K562 (cell line): ENCODE measurements at regions not wholly inside any gene's neighbourhood (a gene's known extent, or its start where the extent isn't known, plus 50 kb on each side); places are given as distances from the start of the nearest gene placed in this dataset.

Source experiments
- ERF ChIP-seq: fragments of 450-650 bp; formaldehyde crosslinking; IDR thresholded peaks from 2 replicates; pipeline ENCODE4 v1.4.0; 2020; ENCODE audit warnings: mild to moderate bottlenecking, mixed read lengths
- RFX5 ChIP-seq: IDR thresholded peaks from 2 replicates; pipeline ENCODE4 v1.6.1; 2011; ENCODE audit warnings: low read depth, mild to moderate bottlenecking, improper control_type of control experiment, low read length
- SMARCC2 ChIP-seq: fragments of 450-650 bp; IDR thresholded peaks from 2 replicates; pipeline ENCODE4 v1.6.1; 2017; ENCODE audit warnings: antibody characterized with exemption, moderate library complexity, mild to moderate bottlenecking, low read depth
- ZNF121 ChIP-seq: sonication (generic); formaldehyde crosslinking; conservative IDR thresholded peaks from 2 replicates; pipeline ENCODE4 v1.8.0; 2022; ENCODE audit warnings: missing genetic modification reagents
- TF ChIP-seq, protein P1 (sequence below): IDR thresholded peaks from 2 replicates; pipeline ENCODE4 v1.6.1; 2016; ENCODE audit warnings: missing genetic modification characterization, missing compliant biosample characterization

DNA sequence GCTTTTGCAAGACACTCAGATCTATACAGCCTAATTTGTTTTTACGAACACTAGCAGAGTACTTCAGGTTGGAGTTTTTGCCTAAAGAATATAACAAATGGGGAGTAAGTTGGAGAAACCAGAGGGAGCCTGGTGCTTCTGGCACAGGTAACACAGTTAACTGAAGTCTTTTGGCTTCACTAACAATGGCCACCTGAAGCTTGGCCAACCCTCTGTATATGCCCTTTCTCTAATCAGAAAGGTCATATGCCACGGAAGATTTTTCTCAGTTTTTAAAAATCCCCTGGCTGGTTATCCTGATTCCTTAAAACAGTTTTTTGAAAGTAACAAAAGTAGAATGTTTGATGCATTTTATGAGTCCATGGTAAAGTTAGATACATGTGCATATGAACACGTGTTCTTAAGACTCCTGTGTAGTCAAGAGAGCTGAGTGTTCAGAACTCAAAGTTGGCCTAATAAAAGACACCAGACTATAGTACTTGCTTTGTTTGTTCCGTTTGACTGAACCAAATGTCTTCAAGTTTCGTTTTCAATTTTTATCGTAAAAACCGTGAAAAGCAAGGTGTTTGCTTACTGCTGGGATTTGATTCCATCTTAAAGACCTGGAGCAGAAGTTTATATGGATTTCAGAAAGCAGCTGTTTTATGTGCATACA lies 137.5 kb downstream of the KCNRG start:
- TF ChIP-seq SMARCC2 (no peak), ZNF121 (CRISPR knock-in tag) (no peak), RFX5 (no peak), ERF (no peak)
- TF ChIP-seq, protein P1, sequence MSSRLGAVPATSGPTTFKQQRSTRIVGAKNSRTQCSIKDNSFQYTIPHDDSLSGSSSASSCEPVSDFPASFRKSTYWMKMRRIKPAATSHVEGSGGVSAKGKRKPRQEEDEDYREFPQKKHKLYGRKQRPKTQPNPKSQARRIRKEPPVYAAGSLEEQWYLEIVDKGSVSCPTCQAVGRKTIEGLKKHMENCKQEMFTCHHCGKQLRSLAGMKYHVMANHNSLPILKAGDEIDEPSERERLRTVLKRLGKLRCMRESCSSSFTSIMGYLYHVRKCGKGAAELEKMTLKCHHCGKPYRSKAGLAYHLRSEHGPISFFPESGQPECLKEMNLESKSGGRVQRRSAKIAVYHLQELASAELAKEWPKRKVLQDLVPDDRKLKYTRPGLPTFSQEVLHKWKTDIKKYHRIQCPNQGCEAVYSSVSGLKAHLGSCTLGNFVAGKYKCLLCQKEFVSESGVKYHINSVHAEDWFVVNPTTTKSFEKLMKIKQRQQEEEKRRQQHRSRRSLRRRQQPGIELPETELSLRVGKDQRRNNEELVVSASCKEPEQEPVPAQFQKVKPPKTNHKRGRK (tag), result no peak
